Esophagus squamous epithelium (tissue), 5 donors: ENCODE measurements at regions not wholly inside any gene's neighbourhood (a gene's known extent, or its start where the extent isn't known, plus 50 kb on each side); places are given as distances from the start of the nearest gene placed in this dataset.

ENCODE experiments used
- DNase-seq: peaks from one replicate; lab custom pipeline; 2025; lab: John Stamatoyannopoulos, UW
- H3K27ac ChIP-seq, 4 donors: fragments of 200-600 bp; sonication (generic); one replicate each; pipeline ENCODE4 v1.5.1; 2016 to 2019; ENCODE audit warnings: mild to moderate bottlenecking in 1 of 4
- H3K27me3 ChIP-seq, 4 donors: fragments of 200-600 bp; sonication (generic); 1 replicate in 3 of 4; 2 replicates in 1 of 4; pipeline versions ENCODE4 v1.5.1 to v1.6.0; 2017 to 2021; ENCODE audit warnings: antibody characterized with exemption in 1 of 4
- H3K36me3 ChIP-seq, 3 donors: fragments of 200-600 bp; sonication (generic); one replicate each; pipeline ENCODE4 v1.5.1; 2016 to 2019
- H3K4me1 ChIP-seq, 3 donors: fragments of 200-600 bp; sonication (generic); one replicate each; pipeline ENCODE4 v1.5.1; 2017 to 2019
- H3K4me3 ChIP-seq, 4 donors: fragments of 200-600 bp; sonication (generic); 1 replicate in 3 of 4; 2 replicates in 1 of 4; pipeline ENCODE4 v1.5.1; 2016 to 2019; ENCODE audit warnings: mild to moderate bottlenecking in 2 of 4, moderate library complexity in 1 of 4
- H3K9me3 ChIP-seq, 3 donors: fragments of 200-600 bp; sonication (generic); one replicate each; pipeline ENCODE4 v1.5.1; 2016 to 2019
- CTCF ChIP-seq, 6 experiments: fragments of 450-650 bp in 4 of 6; fragments of 200-600 bp in 2 of 6; sonication (generic) in 2 of 6; IDR thresholded peaks; one replicate each; pipeline ENCODE4 v1.5.1; 2016 to 2019; ENCODE audit warnings: antibody characterized with exemption in 6 of 6, mild to moderate bottlenecking in 4 of 6, moderate library complexity in 4 of 6
- POLR2A ChIP-seq, 4 donors: fragments of 450-650 bp; IDR thresholded peaks; one replicate each; pipeline ENCODE4 v1.6.1; 2017; ENCODE audit warnings: antibody characterized with exemption in 4 of 4, mild to moderate bottlenecking in 4 of 4, moderate library complexity in 3 of 4
- WGBS, 2 donors: methylation state at CpG; one replicate each; pipeline ENCODE4 v1.1.5; 2018; 5-methylcytosine and 5-hydroxymethylcytosine counted together
- intact Hi-C: fragments of 100-400 bp; cut with DNase I; formaldehyde crosslinking; loops from one replicate; pipeline ENCODE4 v1.15.0; 2022
- donor health status: DM: yes; HTN: yes; CAD: no.

- H3K27me3 ChIP-seq: no peaks in the 10 kb centered on the region
- H3K9me3 ChIP-seq: no peaks in the 10 kb centered on the region
- no peaks in the 10 kb centered on the region for H3K36me3 ChIP-seq
- no peak overlapping the region for H3K27ac ChIP-seq
- DNase-seq: no peak
- TF ChIP-seq POLR2A (IDR thresholded peaks at IDR 0.05): no peak
- TF ChIP-seq CTCF (IDR thresholded peaks at IDR 0.05): no peak
- intact Hi-C loops: no loop called here
- 65 to 66% methylated on average over 3 of the region's 3 CpGs for WGBS, 2 donors
- no peak overlapping the region for H3K4me3 ChIP-seq
- no peaks in the 10 kb centered on the region for H3K4me1 ChIP-seq
These were observed 400.5 kb upstream of the DAB2 start for GRCh38 chr5:39825301-39825700.

- WGBS, 2 donors: 88 to 97% methylated on average over 1 of the region's 1 CpG
- DNase-seq: no peak
- intact Hi-C loops: no loop called here
- no peaks in the 10 kb centered on the region for H3K36me3 ChIP-seq
- H3K27me3 ChIP-seq: no peaks in the 10 kb centered on the region
- H3K9me3 ChIP-seq: no peaks in the 10 kb centered on the region
- H3K4me3 ChIP-seq: no peak overlapping the region
- no peak for TF ChIP-seq POLR2A (IDR thresholded peaks at IDR 0.05)
- TF ChIP-seq CTCF (IDR thresholded peaks at IDR 0.05): no peak
- no peaks in the 10 kb centered on the region for H3K4me1 ChIP-seq
- H3K27ac ChIP-seq: no peak overlapping the region
These were observed 397.2 kb upstream of the DAB2 start for GRCh38 chr5:39822020-39822419.

- H3K9me3 ChIP-seq: no peaks in the 10 kb centered on the region
- no peaks in the 10 kb centered on the region for H3K27me3 ChIP-seq
- H3K27ac ChIP-seq: peak overlapping the region in 1 of 4 donors; percentile 31
- TF ChIP-seq POLR2A (IDR thresholded peaks at IDR 0.05) (no peak), CTCF (IDR thresholded peaks at IDR 0.05) (no peak)
- intact Hi-C loops: no loop called here
- DNase-seq: no peak
- H3K4me3 ChIP-seq: no peak overlapping the region
- H3K36me3 ChIP-seq: no peaks in the 10 kb centered on the region
- H3K4me1 ChIP-seq: no peaks in the 10 kb centered on the region
- WGBS, 2 donors: 72% methylated on average over 3 of the region's 3 CpGs
These were observed 392.1 kb upstream of the DAB2 start for GRCh38 chr5:39816866-39817265.

- 48 to 61% methylated on average over 5 of the region's 5 CpGs for WGBS, 2 donors
- DNase-seq: no peak
- H3K4me1 ChIP-seq: no peaks in the 10 kb centered on the region
- no peak overlapping the region for H3K4me3 ChIP-seq
- H3K9me3 ChIP-seq: no peaks in the 10 kb centered on the region
- intact Hi-C loops: no loop called here
- TF ChIP-seq POLR2A (IDR thresholded peaks at IDR 0.05) (no peak), CTCF (IDR thresholded peaks at IDR 0.05) (no peak)
- H3K27ac ChIP-seq: peak overlapping the region in 1 of 4 donors; percentile 31
- H3K36me3 ChIP-seq: no peaks in the 10 kb centered on the region
- H3K27me3 ChIP-seq: no peaks in the 10 kb centered on the region
These were observed 391.5 kb upstream of the DAB2 start for GRCh38 chr5:39816156-39816845.

- Histone ChIP-seq H3K27ac (peak overlapping the region in 1 of 4 donors; percentile 31), H3K4me3 (no peak overlapping the region), H3K27me3 (no peaks in the 10 kb centered on the region), H3K36me3 (no peaks in the 10 kb centered on the region), H3K4me1 (no peaks in the 10 kb centered on the region), H3K9me3 (no peaks in the 10 kb centered on the region)
- no peak for DNase-seq
- TF ChIP-seq CTCF (IDR thresholded peaks at IDR 0.05) (no peak), POLR2A (IDR thresholded peaks at IDR 0.05) (no peak)
- 45 to 57% methylated on average over 2 of the region's 2 CpGs for WGBS, 2 donors
- intact Hi-C loops: no loop called here
These were observed 390.9 kb upstream of the DAB2 start for GRCh38 chr5:39815711-39816110.
